ENCODE measurements at regions not wholly inside any gene's neighbourhood (a gene's known extent, or its start where the extent isn't known, plus 50 kb on each side); places are given as distances from the start of the nearest gene placed in this dataset.

DNA sequence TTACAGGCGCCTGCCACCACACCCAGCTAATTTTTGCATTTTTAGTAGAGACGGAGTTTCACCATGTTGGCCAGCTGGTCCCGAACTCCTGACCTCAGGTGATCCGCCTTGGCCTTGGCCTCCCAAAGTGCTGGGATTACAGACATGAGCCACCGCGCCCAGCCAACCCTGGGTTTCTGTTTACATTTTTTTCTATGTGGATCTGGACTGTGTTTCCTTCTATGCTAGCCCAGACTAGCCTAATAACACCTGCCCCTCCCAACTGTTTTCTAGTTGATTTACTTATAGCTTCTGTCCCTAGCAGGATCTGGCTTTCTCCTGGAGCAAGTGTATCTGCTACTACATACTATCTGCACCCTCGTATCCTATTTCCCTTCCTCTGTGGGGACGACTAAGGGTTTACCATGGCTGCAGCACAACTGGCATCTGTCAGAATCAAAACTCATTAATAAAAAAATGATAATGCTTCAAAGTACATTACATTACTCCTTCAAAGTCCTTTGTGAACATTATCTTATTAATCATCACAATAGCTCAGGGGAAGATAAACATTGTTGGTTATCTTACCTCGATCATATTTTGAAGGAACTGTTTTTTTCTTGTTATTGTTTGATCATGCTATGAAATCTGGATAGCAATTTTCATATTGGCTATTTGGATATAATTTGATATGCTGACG is 228.3 kb downstream of the KLF5 start:
- TF ChIP-seq CTCF (IDR thresholded peaks at IDR 0.05; ENCODE audit: low read depth, low read length, missing control alignments): no peak
- no peak for DNase-seq (ENCODE audit: extremely low read depth, low read depth)
- no peak overlapping the region for H3K4me3 ChIP-seq (replicated peaks; ENCODE audit: low read depth, low read length)

DNA sequence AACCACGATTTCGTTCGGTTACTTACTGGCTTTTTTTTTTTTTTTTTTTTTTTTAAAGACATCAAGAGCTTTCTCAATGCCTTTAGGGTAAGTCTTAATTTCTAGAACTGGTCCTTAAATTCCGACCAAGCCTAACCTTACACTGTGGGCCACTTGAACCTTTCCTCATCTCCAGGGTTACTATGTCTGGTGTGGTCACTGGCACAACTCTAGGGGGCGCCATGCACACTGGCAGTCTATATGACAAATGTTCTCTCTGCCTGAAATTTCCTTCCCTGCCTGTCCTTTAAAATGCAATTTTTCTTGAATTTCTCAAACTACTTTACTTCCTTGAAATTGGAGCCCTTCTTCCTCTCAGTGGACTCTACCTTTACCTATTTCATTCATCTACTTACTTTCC is 227.4 kb downstream of the KLF5 start:
- no peak for DNase-seq (ENCODE audit: extremely low read depth, low read depth)
- peak; percentile 30 for TF ChIP-seq CTCF (IDR thresholded peaks at IDR 0.05; ENCODE audit: low read depth, low read length, missing control alignments)
- H3K4me3 ChIP-seq (replicated peaks; ENCODE audit: low read depth, low read length): no peak overlapping the region

GRCh38 chr13:73284081-73284874 is 225.5 kb downstream of the KLF5 start:
- TF ChIP-seq CTCF (IDR thresholded peaks at IDR 0.05; ENCODE audit: low read depth, low read length, missing control alignments): no peak
- H3K4me3 ChIP-seq (replicated peaks; ENCODE audit: low read depth, low read length): no peak overlapping the region
- no peak for DNase-seq (ENCODE audit: extremely low read depth, low read depth)

DNA sequence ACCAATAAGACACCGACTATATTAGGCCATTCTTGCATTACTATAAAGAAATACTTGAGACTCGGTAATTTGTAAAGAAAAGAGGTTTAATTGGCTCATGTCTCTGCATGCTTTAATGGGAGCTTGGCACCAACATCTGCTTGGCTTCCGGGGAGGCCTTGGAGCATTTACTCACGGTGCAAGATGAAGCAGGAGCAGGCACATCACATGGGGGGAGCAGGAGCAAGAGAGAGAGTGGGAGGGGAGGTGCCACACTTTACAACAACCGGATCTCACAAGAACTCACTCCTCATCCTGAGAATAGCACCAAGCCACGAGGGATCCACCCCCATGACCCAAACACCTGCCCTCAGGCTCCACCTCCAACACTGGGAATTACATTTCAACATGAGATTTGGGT is 224.8 kb downstream of the KLF5 start:
- no peak for TF ChIP-seq CTCF (IDR thresholded peaks at IDR 0.05; ENCODE audit: low read depth, low read length, missing control alignments)
- H3K4me3 ChIP-seq (replicated peaks; ENCODE audit: low read depth, low read length): no peak overlapping the region
- DNase-seq (ENCODE audit: extremely low read depth, low read depth): no peak

- no peak for DNase-seq (ENCODE audit: extremely low read depth, low read depth)
- no peak for TF ChIP-seq CTCF (IDR thresholded peaks at IDR 0.05; ENCODE audit: low read depth, low read length, missing control alignments)
- H3K4me3 ChIP-seq (replicated peaks; ENCODE audit: low read depth, low read length): no peak overlapping the region
Observed at GRCh38 chr13:73281746-73282145, 222.9 kb downstream of the KLF5 start.

DNA sequence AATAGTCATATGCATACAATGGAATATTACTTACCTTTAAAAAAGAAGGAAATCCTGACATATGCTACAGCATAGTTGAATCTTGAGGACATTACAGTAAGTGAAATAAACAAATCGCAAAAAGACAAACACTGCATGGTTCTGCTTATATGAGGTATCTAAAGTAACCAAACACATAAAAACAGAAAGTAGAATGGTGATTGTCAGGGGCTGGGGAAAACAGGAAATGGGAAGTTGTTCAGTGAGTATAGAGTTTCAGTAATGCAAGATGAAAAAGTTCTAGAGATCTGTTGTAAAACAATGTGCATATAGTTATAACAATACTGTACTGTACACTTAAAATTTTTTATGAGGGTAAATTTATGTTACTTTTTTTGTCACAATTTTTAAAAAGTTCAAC is 219.4 kb downstream of the KLF5 start:
- TF ChIP-seq CTCF (IDR thresholded peaks at IDR 0.05; ENCODE audit: low read depth, low read length, missing control alignments): no peak
- no peak overlapping the region for H3K4me3 ChIP-seq (replicated peaks; ENCODE audit: low read depth, low read length)
- DNase-seq (ENCODE audit: extremely low read depth, low read depth): no peak

Measured in HFF-Myc (cell line).